K562 (cell line): ENCODE measurements at regions not wholly inside any gene's neighbourhood (a gene's known extent, or its start where the extent isn't known, plus 50 kb on each side); places are given as distances from the start of the nearest gene placed in this dataset.

Experiments
- C11orf30 ChIP-seq: fragments of 450-650 bp; IDR thresholded peaks from 2 replicates; pipeline ENCODE4 v1.6.1; 2016; ENCODE audit warnings: low read depth, mild to moderate bottlenecking
- CREBBP ChIP-seq: IDR thresholded peaks from one replicate; pipeline ENCODE4 v1.6.1; 2012; ENCODE audit warnings: low read depth, mild to moderate bottlenecking, control low read depth, inconsistent platforms, low read length
- EZH2 ChIP-seq: IDR thresholded peaks from 2 replicates; pipeline ENCODE4 v1.6.1; 2012; ENCODE audit warnings: low read depth, mild to moderate bottlenecking, inconsistent platforms, low read length, borderline replicate concordance
- GABPB1 ChIP-seq: sonication (generic); formaldehyde crosslinking; IDR thresholded peaks from 2 replicates; pipeline ENCODE4 v1.8.0; 2022; ENCODE audit warnings: mild to moderate bottlenecking, missing genetic modification reagents
- IRF2 ChIP-seq: sonication (generic); formaldehyde crosslinking; IDR thresholded peaks from 2 replicates; pipeline ENCODE4 v1.8.1; 2022; ENCODE audit warnings: mild to moderate bottlenecking, missing genetic modification reagents
- MBD2 ChIP-seq: sonication (generic); IDR thresholded peaks from 2 replicates; pipeline ENCODE4 v1.6.1; 2016; ENCODE audit warnings: low read depth, borderline replicate concordance
- MEF2D ChIP-seq: conservative IDR thresholded peaks from 2 replicates; pipeline ENCODE4 v1.6.1; 2016; ENCODE audit warnings: low read depth, missing genetic modification characterization, missing compliant biosample characterization
- NCOA4 ChIP-seq: fragments of 450-650 bp; IDR thresholded peaks from 2 replicates; pipeline ENCODE4 v1.6.1; 2018; ENCODE audit warnings: mild to moderate bottlenecking; ENCODE audit not compliant: partially characterized antibody
- NCOA6 ChIP-seq: fragments of 450-650 bp; IDR thresholded peaks from 2 replicates; pipeline ENCODE4 v1.6.1; 2017; ENCODE audit warnings: mild to moderate bottlenecking
- NFE2L1 ChIP-seq: fragments of 450-650 bp; IDR thresholded peaks from 2 replicates; pipeline ENCODE4 v1.6.1; 2016; ENCODE audit warnings: missing genetic modification characterization, low read depth, mild to moderate bottlenecking, missing compliant biosample characterization, moderate library complexity, borderline replicate concordance
- RBM34 ChIP-seq: fragments of 200-400 bp; formaldehyde crosslinking; IDR thresholded peaks from 2 replicates; pipeline ENCODE4 v1.6.1; 2018; ENCODE audit warnings: low read length, borderline replicate concordance; ENCODE audit not compliant: insufficient read depth
- SMARCB1 ChIP-seq: IDR thresholded peaks from 2 replicates; pipeline ENCODE4 v1.6.1; 2011; ENCODE audit warnings: improper control_type of control experiment, low read depth; ENCODE audit not compliant: insufficient read length
- YBX1 ChIP-seq: fragments of 450-650 bp; IDR thresholded peaks from 2 replicates; pipeline ENCODE4 v1.7.1; 2016; ENCODE audit warnings: mild to moderate bottlenecking
- ZNF197 ChIP-seq: fragments of 200-800 bp; sonication (Bioruptor generic); IDR thresholded peaks from 2 replicates; pipeline ENCODE4 v1.6.1; 2016; ENCODE audit warnings: low read depth, missing genetic modification characterization, missing compliant biosample characterization
- ZNF3 ChIP-seq: fragments of 250-450 bp; sonication (Bioruptor Pico); IDR thresholded peaks from 2 replicates; pipeline ENCODE4 v1.5.0; 2021; ENCODE audit warnings: mild to moderate bottlenecking, moderate library complexity
- ZNF696 ChIP-seq: fragments of 250-450 bp; sonication (Bioruptor Pico); conservative IDR thresholded peaks from 2 replicates; pipeline ENCODE4 v1.4.0; 2020; ENCODE audit warnings: mild to moderate bottlenecking, moderate library complexity
- ZSCAN29 ChIP-seq: fragments of 450-650 bp; IDR thresholded peaks from 2 replicates; pipeline ENCODE4 v1.6.1; 2017
- TF ChIP-seq, protein P1 (sequence below): sonication (generic); formaldehyde crosslinking; IDR thresholded peaks from 2 replicates; pipeline ENCODE4 v1.8.0; 2022; ENCODE audit warnings: mild to moderate bottlenecking, missing genetic modification reagents
- TF ChIP-seq, protein P2 (sequence below), 2 experiments: fragments of 450-650 bp in 1 of 2; sonication (generic) in 1 of 2; formaldehyde crosslinking in 1 of 2; IDR thresholded peaks; 2 replicates each; pipeline versions ENCODE4 v1.7.1 to v1.9.0; 2016 to 2022; ENCODE audit warnings: inconsistent platforms in 1 of 2, mild to moderate bottlenecking in 1 of 2, missing genetic modification reagents in 1 of 2

- TF ChIP-seq, protein P1, sequence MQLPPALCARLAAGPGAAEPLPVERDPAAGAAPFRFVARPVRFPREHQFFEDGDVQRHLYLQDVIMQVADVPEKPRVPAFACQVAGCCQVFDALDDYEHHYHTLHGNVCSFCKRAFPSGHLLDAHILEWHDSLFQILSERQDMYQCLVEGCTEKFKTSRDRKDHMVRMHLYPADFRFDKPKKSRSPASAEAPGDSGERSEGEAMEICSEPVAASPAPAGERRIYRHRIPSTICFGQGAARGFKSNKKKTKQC (CRISPR knock-in tag), result no peak
- no peak for TF ChIP-seq ZSCAN29
- peak; percentile 27 for TF ChIP-seq SMARCB1
- no peak for TF ChIP-seq NCOA6
- TF ChIP-seq, protein P2, sequence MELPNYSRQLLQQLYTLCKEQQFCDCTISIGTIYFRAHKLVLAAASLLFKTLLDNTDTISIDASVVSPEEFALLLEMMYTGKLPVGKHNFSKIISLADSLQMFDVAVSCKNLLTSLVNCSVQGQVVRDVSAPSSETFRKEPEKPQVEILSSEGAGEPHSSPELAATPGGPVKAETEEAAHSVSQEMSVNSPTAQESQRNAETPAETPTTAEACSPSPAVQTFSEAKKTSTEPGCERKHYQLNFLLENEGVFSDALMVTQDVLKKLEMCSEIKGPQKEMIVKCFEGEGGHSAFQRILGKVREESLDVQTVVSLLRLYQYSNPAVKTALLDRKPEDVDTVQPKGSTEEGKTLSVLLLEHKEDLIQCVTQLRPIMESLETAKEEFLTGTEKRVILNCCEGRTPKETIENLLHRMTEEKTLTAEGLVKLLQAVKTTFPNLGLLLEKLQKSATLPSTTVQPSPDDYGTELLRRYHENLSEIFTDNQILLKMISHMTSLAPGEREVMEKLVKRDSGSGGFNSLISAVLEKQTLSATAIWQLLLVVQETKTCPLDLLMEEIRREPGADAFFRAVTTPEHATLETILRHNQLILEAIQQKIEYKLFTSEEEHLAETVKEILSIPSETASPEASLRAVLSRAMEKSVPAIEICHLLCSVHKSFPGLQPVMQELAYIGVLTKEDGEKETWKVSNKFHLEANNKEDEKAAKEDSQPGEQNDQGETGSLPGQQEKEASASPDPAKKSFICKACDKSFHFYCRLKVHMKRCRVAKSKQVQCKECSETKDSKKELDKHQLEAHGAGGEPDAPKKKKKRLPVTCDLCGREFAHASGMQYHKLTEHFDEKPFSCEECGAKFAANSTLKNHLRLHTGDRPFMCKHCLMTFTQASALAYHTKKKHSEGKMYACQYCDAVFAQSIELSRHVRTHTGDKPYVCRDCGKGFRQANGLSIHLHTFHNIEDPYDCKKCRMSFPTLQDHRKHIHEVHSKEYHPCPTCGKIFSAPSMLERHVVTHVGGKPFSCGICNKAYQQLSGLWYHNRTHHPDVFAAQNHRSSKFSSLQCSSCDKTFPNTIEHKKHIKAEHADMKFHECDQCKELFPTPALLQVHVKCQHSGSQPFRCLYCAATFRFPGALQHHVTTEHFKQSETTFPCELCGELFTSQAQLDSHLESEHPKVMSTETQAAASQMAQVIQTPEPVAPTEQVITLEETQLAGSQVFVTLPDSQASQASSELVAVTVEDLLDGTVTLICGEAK (IDR thresholded peaks at IDR 0.05), result peak; percentile 44
- TF ChIP-seq, protein P2 (CRISPR knock-in tag; IDR thresholded peaks at IDR 0.05), result no peak
- TF ChIP-seq ZNF197 (CRISPR knock-in tag), result no peak
- TF ChIP-seq MEF2D (tag), result peak; percentile 54; the same call in 1 of the 2 replicates
- peak; percentile 30; the same call in 1 of the 2 replicates for TF ChIP-seq GABPB1 (CRISPR knock-in tag)
- no peak for TF ChIP-seq EZH2
- TF ChIP-seq YBX1, result no peak
- TF ChIP-seq ZNF3 (CRISPR knock-in tag), result no peak
- TF ChIP-seq MBD2, result peak; percentile 3; the same call in 1 of the 2 replicates
- no peak for TF ChIP-seq NCOA4
- no peak for TF ChIP-seq CREBBP
- TF ChIP-seq RBM34, result no peak
- TF ChIP-seq IRF2, result no peak
- TF ChIP-seq ZNF696, result no peak
- no peak for TF ChIP-seq NFE2L1 (tag)
- TF ChIP-seq C11orf30, result peak; percentile 93
Measured at GRCh38 chr7:159197066-159197975, 52.7 kb upstream of the VIPR2 start (continued).
